Small intestine (tissue), 7 donors: ENCODE measurements at regions not wholly inside any gene's neighbourhood (a gene's known extent, or its start where the extent isn't known, plus 50 kb on each side); places are given as distances from the start of the nearest gene placed in this dataset.

Experiments used
- DNase-seq, 2 donors: peaks; one replicate each; pipeline versions ENCODE4 v3.0.0 to v3.0.0-alpha.2; 2013
- FAIRE-seq: peaks from 2 replicates; lab custom pipeline; 2012; peaks lifted over from hg19 to GRCh38; lab: Jason Lieb, UNC
- H3K27ac ChIP-seq, 3 donors: one replicate each; pipeline ENCODE4 v1.5.1; 2013; ENCODE audit warnings: low read length in 2 of 3, mild to moderate bottlenecking in 2 of 3, control low read depth in 1 of 3, inconsistent platforms in 1 of 3, low read depth in 1 of 3, moderate library complexity in 1 of 3
- H3K27me3 ChIP-seq, 3 donors: one replicate each; pipeline ENCODE4 v1.6.1; 2013; ENCODE audit warnings: low read length in 3 of 3, inconsistent platforms in 1 of 3; ENCODE audit not compliant: control insufficient read depth in 3 of 3, insufficient read depth in 3 of 3
- H3K36me3 ChIP-seq, 3 donors: one replicate each; pipeline ENCODE4 v1.6.1; 2013; ENCODE audit warnings: low read length in 3 of 3, inconsistent platforms in 1 of 3, low read depth in 1 of 3, mild to moderate bottlenecking in 1 of 3, moderate library complexity in 1 of 3; ENCODE audit not compliant: control insufficient read depth in 3 of 3, insufficient read depth in 2 of 3
- H3K4me1 ChIP-seq, 3 donors: one replicate each; pipeline ENCODE4 v1.6.1; 2013; ENCODE audit warnings: low read length in 2 of 3, inconsistent platforms in 1 of 3, low read depth in 1 of 3, mild to moderate bottlenecking in 1 of 3, moderate library complexity in 1 of 3; ENCODE audit not compliant: control insufficient read depth in 3 of 3, insufficient read depth in 2 of 3
- H3K4me3 ChIP-seq, 3 donors: one replicate each; pipeline ENCODE4 v1.5.1; 2013; ENCODE audit warnings: low read length in 3 of 3, control low read depth in 1 of 3, inconsistent platforms in 1 of 3, low read depth in 1 of 3, mild to moderate bottlenecking in 1 of 3, moderate library complexity in 1 of 3
- H3K9me3 ChIP-seq, 2 donors: one replicate each; pipeline ENCODE4 v1.6.1; 2013; ENCODE audit warnings: low read depth in 1 of 2, low read length in 1 of 2; ENCODE audit not compliant: control insufficient read depth in 2 of 2, insufficient read depth in 1 of 2
- WGBS, 3 donors: extraction: QIAGEN DNeasy Blood & Tissue Kit; methylation state at CpG; one replicate each; pipeline ENCODE4 v1.1.7; 2013; 5-methylcytosine and 5-hydroxymethylcytosine counted together
- donor health status: healthy with polysubstance abuse.
- donor health status: control.
- donor health status: control.
- donor health status: Bipolar disorder and iron deficiency.
- donor health status: healthy.

GRCh38 chr12:42683933-42684801 is 94.6 kb upstream of the PRICKLE1 start:
- no peaks in the 10 kb centered on the region for H3K36me3 ChIP-seq
- no peaks in the 10 kb centered on the region for H3K4me1 ChIP-seq
- 60 to 67% (median 66%) methylated on average over 4 of the region's 4 CpGs for WGBS, 3 donors
- no peak overlapping the region for H3K27ac ChIP-seq
- no peaks in the 10 kb centered on the region for H3K27me3 ChIP-seq
- no peaks in the 10 kb centered on the region for H3K9me3 ChIP-seq
- DNase-seq: no peak
- no peak for FAIRE-seq
- H3K4me3 ChIP-seq: no peak overlapping the region

GRCh38 chr12:42683266-42683665 is 93.7 kb upstream of the PRICKLE1 start:
- whole genome bisulfite sequencing, 3 donors: 67 to 82% (median 79%) methylated on average over 1 of the region's 1 CpG
- no peak for FAIRE-seq

GRCh38 chr12:42679466-42679865 is 89.9 kb upstream of the PRICKLE1 start:
- DNase-seq (no peak), FAIRE-seq (no peak)
- Histone ChIP-seq H3K9me3 (no peaks in the 10 kb centered on the region), H3K4me3 (no peak overlapping the region), H3K4me1 (no peaks in the 10 kb centered on the region), H3K36me3 (no peaks in the 10 kb centered on the region), H3K27me3 (no peaks in the 10 kb centered on the region), H3K27ac (no peak overlapping the region)
- 64 to 87% (median 81%) methylated on average over 4 of the region's 4 CpGs for WGBS, 3 donors

More at GRCh38 chr12:42683266-42683665, 93.7 kb upstream of the PRICKLE1 start:
- Histone ChIP-seq H3K36me3 (no peaks in the 10 kb centered on the region), H3K9me3 (no peaks in the 10 kb centered on the region), H3K4me1 (no peaks in the 10 kb centered on the region), H3K27ac (no peak overlapping the region), H3K4me3 (no peak overlapping the region), H3K27me3 (no peaks in the 10 kb centered on the region)
- DNase-seq: no peak

- H3K27me3 ChIP-seq: no peaks in the 10 kb centered on the region
- WGBS, 3 donors: 68 to 78% (median 77%) methylated on average over 2 of the region's 2 CpGs
- no peaks in the 10 kb centered on the region for H3K4me1 ChIP-seq
- no peak for FAIRE-seq
- DNase-seq: no peak
- no peaks in the 10 kb centered on the region for H3K36me3 ChIP-seq
- H3K4me3 ChIP-seq: no peak overlapping the region
- no peak overlapping the region for H3K27ac ChIP-seq
- no peaks in the 10 kb centered on the region for H3K9me3 ChIP-seq
These were observed 87.9 kb upstream of the PRICKLE1 start for GRCh38 chr12:42677461-42677860.

GRCh38 chr12:42673535-42673934 is 84.0 kb upstream of the PRICKLE1 start:
- Histone ChIP-seq H3K4me1 (no peaks in the 10 kb centered on the region), H3K27me3 (no peaks in the 10 kb centered on the region), H3K4me3 (no peak overlapping the region), H3K27ac (no peak overlapping the region), H3K36me3 (no peaks in the 10 kb centered on the region), H3K9me3 (no peaks in the 10 kb centered on the region)
- DNase-seq (no peak), FAIRE-seq (no peak)
- WGBS, 3 donors: 70 to 83% (median 76%) methylated on average over 3 of the region's 3 CpGs

GRCh38 chr12:42670719-42671118 is 81.2 kb upstream of the PRICKLE1 start:
- no peak overlapping the region for H3K27ac ChIP-seq
- no peaks in the 10 kb centered on the region for H3K27me3 ChIP-seq
- no peak for FAIRE-seq
- H3K4me3 ChIP-seq: no peak overlapping the region
- no peaks in the 10 kb centered on the region for H3K9me3 ChIP-seq
- DNase-seq: no peak
- no peaks in the 10 kb centered on the region for H3K36me3 ChIP-seq
- no peaks in the 10 kb centered on the region for H3K4me1 ChIP-seq

GRCh38 chr12:42669553-42669952 is 80.0 kb upstream of the PRICKLE1 start:
- 33 to 41% (median 40%) methylated on average over 2 of the region's 2 CpGs for WGBS, 3 donors
- H3K9me3 ChIP-seq: no peaks in the 10 kb centered on the region
- H3K36me3 ChIP-seq: no peaks in the 10 kb centered on the region
- FAIRE-seq: no peak
- H3K27ac ChIP-seq: no peak overlapping the region
- DNase-seq: no peak
- no peaks in the 10 kb centered on the region for H3K27me3 ChIP-seq
- no peaks in the 10 kb centered on the region for H3K4me1 ChIP-seq
- no peak overlapping the region for H3K4me3 ChIP-seq

GRCh38 chr12:42666671-42667243 is 77.2 kb upstream of the PRICKLE1 start:
- 37 to 57% (median 53%) methylated on average over 5 of the region's 5 CpGs for WGBS, 3 donors
- no peak for FAIRE-seq

More at GRCh38 chr12:42666671-42667243, 77.2 kb upstream of the PRICKLE1 start:
- Histone ChIP-seq H3K27ac (no peak overlapping the region), H3K27me3 (no peaks in the 10 kb centered on the region), H3K9me3 (no peaks in the 10 kb centered on the region), H3K4me3 (no peak overlapping the region), H3K36me3 (no peaks in the 10 kb centered on the region), H3K4me1 (no peaks in the 10 kb centered on the region)
- DNase-seq: no peak
